ENCODE measurements at regions not wholly inside any gene's neighbourhood (a gene's known extent, or its start where the extent isn't known, plus 50 kb on each side); places are given as distances from the start of the nearest gene placed in this dataset.

DNA sequence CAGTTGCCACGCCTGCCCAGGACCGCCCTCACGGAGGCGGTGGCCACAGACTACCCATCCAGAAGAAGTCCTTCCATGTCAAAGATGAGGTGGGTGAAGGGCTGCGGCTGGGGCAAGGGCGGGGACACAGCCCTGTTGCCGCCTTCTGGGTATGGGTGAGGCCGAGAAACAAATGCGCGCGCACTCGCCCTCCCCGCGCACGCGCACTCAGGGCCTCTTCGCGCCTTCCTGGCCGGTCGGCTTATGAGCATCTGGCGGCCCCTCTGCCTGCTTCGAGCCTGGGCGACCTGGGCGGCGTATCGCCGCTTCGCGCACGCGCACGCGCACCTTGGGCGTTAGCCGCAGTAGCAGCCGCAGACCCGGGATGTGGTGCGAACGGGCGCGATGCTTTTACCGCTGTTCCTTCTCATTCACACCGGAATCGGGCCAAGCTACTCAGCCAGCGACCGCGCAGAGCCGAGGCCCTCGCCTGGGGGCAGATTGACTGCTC is 931.7 kb downstream of the NLGN4Y start:
- TF ChIP-seq, protein P1, sequence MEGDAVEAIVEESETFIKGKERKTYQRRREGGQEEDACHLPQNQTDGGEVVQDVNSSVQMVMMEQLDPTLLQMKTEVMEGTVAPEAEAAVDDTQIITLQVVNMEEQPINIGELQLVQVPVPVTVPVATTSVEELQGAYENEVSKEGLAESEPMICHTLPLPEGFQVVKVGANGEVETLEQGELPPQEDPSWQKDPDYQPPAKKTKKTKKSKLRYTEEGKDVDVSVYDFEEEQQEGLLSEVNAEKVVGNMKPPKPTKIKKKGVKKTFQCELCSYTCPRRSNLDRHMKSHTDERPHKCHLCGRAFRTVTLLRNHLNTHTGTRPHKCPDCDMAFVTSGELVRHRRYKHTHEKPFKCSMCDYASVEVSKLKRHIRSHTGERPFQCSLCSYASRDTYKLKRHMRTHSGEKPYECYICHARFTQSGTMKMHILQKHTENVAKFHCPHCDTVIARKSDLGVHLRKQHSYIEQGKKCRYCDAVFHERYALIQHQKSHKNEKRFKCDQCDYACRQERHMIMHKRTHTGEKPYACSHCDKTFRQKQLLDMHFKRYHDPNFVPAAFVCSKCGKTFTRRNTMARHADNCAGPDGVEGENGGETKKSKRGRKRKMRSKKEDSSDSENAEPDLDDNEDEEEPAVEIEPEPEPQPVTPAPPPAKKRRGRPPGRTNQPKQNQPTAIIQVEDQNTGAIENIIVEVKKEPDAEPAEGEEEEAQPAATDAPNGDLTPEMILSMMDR (IDR thresholded peaks at IDR 0.05), result no peak
- H3K4me3 ChIP-seq, result peak overlapping the region; percentile 54
- peak; percentile 3 for DNase-seq (ENCODE audit: low spot score)
- H3K36me3 ChIP-seq, result no peaks in the 10 kb centered on the region
- H3K27ac ChIP-seq, result no peak overlapping the region
- H3K9me3 ChIP-seq, result no peaks in the 10 kb centered on the region
- no peaks in the 10 kb centered on the region for H3K27me3 ChIP-seq (replicated peaks; ENCODE audit: insufficient read depth)
- no peak for ATAC-seq (ENCODE audit: insufficient number of reproducible peaks, low FRiP score, low read depth)
- H3K4me1 ChIP-seq (ENCODE audit: control insufficient read depth in 1 of 2, low read depth in 2 of 2), result no peaks in the 10 kb centered on the region

DNA sequence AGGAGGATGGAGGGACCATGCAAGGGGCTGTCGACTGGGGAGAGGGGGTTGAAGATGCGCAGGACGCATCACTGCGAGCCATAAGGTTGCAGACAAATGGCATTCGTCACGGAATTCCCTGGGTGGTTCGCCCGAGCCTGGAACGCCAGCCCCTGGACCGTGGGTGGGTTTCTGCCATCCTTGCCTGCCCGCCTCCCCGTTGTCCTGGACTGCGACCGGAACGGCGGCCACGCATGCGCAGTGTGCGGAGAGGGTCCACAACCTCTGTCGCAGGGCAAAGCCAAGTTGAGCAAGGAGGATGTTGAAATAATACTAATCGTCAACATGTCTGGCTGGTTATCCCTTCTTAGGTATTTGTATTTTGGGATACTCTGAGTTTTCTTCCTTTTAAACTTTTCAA is 932.2 kb downstream of the NLGN4Y start:
- H3K4me3 ChIP-seq, result peak overlapping the region; percentile 54
- ATAC-seq (ENCODE audit: insufficient number of reproducible peaks, low FRiP score, low read depth), result no peak
- TF ChIP-seq, protein P1 (IDR thresholded peaks at IDR 0.05), result no peak

DNA sequence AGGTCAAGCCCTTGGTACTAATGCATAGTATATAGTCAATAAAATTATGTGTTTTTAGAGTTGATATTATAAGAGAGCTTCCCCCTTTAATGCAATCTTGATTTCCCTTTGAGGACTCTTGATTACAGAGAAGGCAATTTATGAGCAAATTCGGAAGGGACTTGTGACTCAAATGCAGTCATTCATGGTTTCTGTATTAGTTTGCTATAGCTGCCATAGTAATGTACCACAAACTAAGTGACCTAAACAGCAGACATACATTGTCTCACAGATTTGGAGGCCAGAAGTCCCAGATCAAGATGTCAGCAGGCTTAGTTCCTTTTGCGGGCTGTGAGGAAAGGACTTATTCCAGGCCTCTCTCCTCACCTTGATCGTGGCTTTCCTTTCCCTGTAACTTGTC is 933.4 kb downstream of the NLGN4Y start:
- ATAC-seq (ENCODE audit: insufficient number of reproducible peaks, low FRiP score, low read depth), result no peak
- DNase-seq (ENCODE audit: low spot score), result no peak
- Histone ChIP-seq H3K4me1 (ENCODE audit: control insufficient read depth in 1 of 2, low read depth in 2 of 2) (no peaks in the 10 kb centered on the region), H3K4me3 (no peak overlapping the region), H3K36me3 (no peaks in the 10 kb centered on the region), H3K27me3 (replicated peaks; ENCODE audit: insufficient read depth) (no peaks in the 10 kb centered on the region), H3K27ac (no peak overlapping the region), H3K9me3 (no peaks in the 10 kb centered on the region)
- TF ChIP-seq, protein P1 (IDR thresholded peaks at IDR 0.05), result no peak

More for the DNA sequence above, 932.2 kb downstream of the NLGN4Y start:
- Histone ChIP-seq H3K9me3 (no peaks in the 10 kb centered on the region), H3K36me3 (no peaks in the 10 kb centered on the region), H3K27ac (no peak overlapping the region), H3K27me3 (replicated peaks; ENCODE audit: insufficient read depth) (no peaks in the 10 kb centered on the region), H3K4me1 (ENCODE audit: control insufficient read depth in 1 of 2, low read depth in 2 of 2) (no peaks in the 10 kb centered on the region)
- DNase-seq (ENCODE audit: low spot score), result no peak

DNA sequence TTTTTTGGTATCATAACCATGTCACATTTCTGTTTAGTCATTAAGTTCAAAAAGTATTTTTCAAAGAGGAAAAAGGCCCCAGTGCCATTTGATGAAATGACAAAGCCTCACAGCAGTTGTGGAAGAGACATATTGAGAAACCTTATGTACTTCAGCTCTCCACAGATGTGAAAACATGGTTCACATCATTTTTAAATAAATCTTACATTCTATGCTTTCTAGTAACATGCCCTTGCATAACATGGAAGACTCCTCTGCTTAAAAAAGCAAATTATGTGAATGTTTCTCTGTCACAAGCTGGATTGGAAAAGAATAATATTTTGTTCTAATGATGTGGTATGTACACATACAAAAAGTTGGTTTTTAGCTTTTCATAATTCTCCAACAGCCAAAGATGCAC is 934.1 kb downstream of the NLGN4Y start:
- DNase-seq (ENCODE audit: low spot score) (no peak), ATAC-seq (ENCODE audit: insufficient number of reproducible peaks, low FRiP score, low read depth) (no peak)
- H3K36me3 ChIP-seq, result no peaks in the 10 kb centered on the region
- no peaks in the 10 kb centered on the region for H3K9me3 ChIP-seq
- H3K4me1 ChIP-seq (ENCODE audit: control insufficient read depth in 1 of 2, low read depth in 2 of 2), result no peaks in the 10 kb centered on the region
- H3K27ac ChIP-seq, result no peak overlapping the region
- no peak overlapping the region for H3K4me3 ChIP-seq
- H3K27me3 ChIP-seq (replicated peaks; ENCODE audit: insufficient read depth), result no peaks in the 10 kb centered on the region
- TF ChIP-seq, protein P1 (IDR thresholded peaks at IDR 0.05), result no peak

DNA sequence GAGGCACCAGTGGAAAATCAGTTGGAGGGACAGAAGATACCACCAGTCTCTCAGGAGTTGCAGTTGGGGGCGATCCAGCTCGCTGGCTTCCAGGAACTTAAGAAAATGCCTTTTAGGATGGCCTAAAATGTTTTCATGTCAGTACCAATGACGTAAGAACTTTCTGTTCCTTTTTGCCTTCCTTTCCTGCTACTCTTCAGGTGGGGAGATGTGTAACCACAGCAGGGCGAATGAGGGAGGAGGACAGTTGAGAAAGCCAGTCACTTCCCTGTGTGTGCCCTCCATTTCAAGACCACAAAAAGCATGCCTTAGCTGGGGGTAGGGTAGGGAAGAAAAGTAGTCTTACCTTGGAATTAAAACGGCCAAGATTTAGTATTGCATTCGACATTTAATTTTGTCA is 941.6 kb downstream of the NLGN4Y start:
- H3K36me3 ChIP-seq, result no peaks in the 10 kb centered on the region
- H3K27ac ChIP-seq, result no peak overlapping the region
- DNase-seq (ENCODE audit: low spot score), result no peak
- no peak for ATAC-seq (ENCODE audit: insufficient number of reproducible peaks, low FRiP score, low read depth)
- H3K9me3 ChIP-seq, result no peaks in the 10 kb centered on the region
- TF ChIP-seq, protein P1 (IDR thresholded peaks at IDR 0.05), result no peak
- H3K4me1 ChIP-seq (ENCODE audit: control insufficient read depth in 1 of 2, low read depth in 2 of 2), result no peaks in the 10 kb centered on the region
- no peaks in the 10 kb centered on the region for H3K27me3 ChIP-seq (replicated peaks; ENCODE audit: insufficient read depth)
- H3K4me3 ChIP-seq, result no peak overlapping the region

Measured in thoracic aorta (tissue), 2 donors.